Activated CD8-positive, alpha-beta memory T cell treated with anti-CD3 and anti-CD28 coated beads for 4 hours (primary cell): ENCODE measurements at regions not wholly inside any gene's neighbourhood (a gene's known extent, or its start where the extent isn't known, plus 50 kb on each side); places are given as distances from the start of the nearest gene placed in this dataset.
"Not testable (repeated sequence)": the region's sequence is repeated elsewhere in the genome, so short reads cannot be mapped to it uniquely, and the experiment has no call there.

Experiments
- DNase-seq, 2 donors: peaks; one replicate each; pipeline ENCODE4 v3.0.0-alpha.2; 2020; ENCODE audit warnings: low read depth in 2 of 2

DNA sequence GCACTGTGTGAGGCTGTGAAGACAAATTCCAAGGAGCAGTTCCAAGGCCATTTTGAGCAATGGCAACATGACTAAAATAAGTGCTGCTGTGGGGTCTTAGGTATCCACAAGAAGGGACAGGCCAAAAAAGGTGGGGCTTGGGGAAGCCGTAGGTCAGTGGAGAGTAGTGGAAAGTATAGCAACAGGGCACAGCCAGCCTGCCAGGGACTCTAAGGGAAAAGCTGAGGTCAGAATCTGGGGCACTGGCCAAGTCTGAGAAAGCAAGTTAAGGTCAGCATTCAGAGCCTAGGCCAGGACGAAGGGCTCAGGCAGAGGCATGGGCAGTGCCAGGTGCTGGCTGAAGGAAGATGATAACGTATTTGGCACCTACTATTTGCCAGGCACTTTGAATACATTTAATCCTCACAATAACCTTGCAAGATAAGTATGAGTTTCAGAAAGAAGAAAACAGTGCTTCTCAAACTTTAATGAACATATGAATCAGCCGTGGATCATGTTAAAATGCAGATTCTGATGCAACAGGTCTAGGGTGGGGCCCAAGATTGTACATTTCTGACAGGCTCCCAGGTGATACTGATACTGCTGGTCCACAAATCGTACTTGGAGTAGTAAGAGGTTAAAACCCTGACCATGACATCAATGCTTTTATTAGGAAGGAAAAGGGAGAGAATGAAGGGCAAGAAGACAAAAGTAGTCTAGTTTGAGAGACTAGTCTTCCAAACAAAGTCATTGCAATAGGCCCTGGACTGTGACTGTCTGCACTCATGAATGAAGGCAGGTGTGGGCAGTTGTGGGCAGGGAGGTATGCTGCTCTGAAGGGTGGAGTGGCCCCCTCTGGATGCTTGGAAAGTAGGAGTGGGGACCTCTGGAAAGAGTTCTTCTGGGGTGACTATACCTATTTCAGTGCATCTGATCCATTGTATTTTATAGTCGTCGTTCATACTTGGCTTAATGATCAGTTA lies 106.3 kb upstream of the ANKRD28 start:
- DNase-seq: no peak

DNA sequence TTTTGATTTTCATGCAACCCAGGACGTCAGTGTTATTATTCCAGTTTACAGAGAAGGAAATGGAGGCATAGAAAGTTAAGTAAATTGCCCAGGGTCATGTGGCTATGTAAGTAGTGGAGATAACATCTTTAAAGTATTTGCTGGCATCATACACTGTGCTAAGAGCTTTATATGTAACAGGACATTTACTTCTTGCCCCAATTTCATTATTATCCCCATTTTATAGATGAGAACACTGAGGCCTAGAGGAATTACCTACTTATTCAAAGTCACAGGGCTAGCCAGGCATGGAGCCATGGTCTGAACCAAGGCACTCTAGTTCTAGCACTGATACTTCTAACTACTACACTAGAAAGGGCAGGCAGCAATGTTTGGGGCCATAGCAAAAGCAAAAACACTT lies 107.3 kb upstream of the ANKRD28 start:
- no peak for DNase-seq

DNA sequence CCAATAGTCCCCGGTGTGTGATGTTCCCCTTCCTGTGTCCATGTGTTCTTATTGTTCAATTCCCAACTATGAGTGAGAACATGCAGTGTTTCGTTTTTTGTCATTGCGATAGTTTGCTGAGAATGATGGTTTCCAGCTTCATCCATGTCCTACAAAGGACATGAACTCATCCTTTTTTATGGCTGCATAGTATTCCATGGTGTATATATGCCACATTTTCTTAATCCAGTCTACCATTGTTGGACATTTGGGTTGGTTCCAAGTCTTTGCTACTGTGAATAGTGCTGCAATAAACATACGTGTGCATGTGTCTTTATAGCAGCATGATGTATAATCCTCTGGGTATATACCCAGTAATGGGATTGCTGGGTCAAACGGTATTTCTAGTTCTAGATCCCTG lies 109.6 kb upstream of the ANKRD28 start:
- DNase-seq: not testable (repeated sequence)

DNA sequence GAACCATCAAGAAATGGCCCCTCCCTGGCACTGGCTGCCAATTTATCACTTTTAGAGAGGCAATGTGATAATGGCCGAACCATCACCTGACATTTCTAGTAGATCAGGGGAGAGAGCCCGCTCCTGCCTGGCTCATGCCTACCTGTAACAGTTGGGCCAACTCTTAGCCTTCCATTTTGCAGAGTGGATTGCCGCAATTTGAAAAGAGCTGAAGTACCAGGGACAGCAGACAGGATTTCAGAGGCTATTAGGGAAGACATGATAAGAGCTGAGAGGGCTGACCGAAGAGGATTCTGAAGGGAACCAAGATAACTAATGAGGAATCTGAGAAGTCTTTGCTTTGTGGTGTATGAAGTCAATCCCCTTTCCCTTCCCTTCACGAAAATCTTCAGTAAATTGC lies 121.2 kb upstream of the ANKRD28 start:
- DNase-seq: no peak

DNA sequence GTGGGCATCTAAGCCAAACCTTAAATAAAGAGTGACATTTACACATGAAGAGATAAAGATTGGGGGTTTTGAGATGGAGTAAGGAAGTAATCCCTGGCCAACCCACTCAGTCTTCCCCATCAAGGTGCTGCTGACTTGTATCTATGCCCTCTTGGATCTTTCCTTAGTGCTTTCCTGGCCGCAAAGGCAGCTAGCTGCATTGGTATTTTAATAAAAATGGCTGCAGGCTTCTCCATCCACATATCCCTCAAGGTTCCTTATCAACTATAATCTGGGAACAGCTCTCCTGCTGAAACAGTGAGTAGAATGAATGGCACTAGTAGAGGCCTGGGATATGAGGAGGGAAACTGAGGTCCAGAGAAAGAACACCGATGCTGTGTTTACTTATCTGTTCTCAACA lies 122.2 kb upstream of the ANKRD28 start:
- no peak for DNase-seq

DNA sequence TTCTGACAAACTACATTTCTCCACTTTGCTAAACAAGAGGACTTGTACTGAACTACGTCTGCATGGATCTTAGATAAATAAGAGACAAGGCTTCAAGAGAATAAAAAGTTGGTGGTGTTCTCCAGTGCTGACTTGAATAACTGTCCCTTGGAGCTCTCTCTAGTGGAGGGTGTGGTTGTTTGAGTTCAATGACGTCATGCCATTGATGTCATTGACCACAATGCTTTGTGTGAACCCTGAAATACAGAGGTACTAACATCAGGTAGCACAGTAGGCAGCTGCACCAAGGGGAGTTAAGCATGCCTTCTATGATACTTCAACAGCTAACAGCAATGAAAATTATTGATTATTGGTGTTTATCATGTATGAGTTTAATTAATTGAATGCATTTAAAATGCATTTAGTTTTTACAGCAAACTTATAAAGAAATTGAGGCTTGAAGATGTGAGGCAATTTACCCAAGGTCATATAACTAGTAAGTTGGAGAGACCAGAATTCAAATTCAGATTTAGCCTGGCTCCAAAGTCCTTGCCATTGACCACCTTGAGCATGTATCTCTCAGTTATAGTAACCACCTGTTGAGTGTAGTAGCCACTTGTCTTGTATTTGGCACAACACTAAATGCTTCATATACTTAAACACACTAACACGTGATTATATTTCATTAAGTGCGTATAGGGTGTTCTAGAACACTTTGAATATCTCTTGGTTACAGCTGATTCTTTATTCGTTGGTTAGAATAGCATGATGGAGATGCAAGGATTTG lies 126.0 kb upstream of the ANKRD28 start:
- DNase-seq: no peak

DNA sequence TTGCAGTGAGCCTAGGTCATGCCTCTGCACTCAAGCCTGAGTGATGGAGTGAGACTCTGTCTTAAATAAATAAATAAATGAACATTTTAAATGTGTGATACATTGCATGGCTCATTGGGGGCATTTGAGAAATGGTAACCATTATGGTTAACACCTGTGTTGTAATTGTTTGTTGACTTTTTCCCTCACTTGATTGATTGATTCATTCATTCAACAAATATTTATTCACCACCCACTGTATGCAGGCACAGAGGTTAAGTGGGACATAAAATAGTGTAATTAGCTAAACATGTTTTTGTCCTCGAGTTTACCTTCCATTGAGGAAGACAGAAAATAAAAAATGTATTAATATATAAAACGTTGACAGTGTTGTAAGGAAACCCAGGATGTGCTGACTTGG lies 127.1 kb upstream of the ANKRD28 start:
- no peak for DNase-seq

DNA sequence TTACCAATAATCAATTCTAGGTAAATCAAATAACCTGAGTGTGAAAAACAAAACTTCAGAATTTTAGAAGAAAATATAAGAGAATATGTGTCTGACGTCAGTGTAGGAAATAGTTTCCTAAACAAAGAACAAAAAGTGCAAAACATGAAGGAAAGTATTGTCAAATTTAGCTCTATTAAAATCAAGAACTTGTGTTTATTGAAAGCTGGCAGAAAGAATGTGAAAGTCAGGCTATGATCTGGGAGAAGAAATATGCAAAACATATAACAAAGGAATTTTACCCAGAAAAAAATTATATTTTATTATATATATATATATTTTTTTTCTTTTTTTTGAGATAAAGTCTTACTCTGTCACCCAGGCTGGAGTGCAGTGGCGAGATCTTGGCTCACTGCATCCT lies 129.1 kb upstream of the ANKRD28 start:
- no peak for DNase-seq

DNA sequence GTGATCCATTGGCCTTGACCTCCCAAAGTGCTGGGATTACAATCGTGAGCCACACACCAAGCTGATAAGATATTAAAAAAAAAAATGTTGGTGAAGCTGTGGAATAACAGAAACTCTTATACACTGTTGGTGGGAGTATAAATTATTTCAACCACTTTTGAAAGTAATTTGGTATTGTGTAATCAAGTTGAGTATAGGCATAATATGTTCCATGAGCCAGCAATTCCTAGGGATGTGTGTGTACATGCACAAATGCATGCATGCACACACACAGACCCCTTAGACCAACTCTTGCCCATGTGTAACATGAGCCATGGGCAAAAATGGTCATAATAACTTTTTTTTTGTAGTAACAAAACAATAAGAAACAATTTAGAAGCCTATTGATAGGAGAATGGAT lies 130.2 kb upstream of the ANKRD28 start:
- no peak for DNase-seq

DNA sequence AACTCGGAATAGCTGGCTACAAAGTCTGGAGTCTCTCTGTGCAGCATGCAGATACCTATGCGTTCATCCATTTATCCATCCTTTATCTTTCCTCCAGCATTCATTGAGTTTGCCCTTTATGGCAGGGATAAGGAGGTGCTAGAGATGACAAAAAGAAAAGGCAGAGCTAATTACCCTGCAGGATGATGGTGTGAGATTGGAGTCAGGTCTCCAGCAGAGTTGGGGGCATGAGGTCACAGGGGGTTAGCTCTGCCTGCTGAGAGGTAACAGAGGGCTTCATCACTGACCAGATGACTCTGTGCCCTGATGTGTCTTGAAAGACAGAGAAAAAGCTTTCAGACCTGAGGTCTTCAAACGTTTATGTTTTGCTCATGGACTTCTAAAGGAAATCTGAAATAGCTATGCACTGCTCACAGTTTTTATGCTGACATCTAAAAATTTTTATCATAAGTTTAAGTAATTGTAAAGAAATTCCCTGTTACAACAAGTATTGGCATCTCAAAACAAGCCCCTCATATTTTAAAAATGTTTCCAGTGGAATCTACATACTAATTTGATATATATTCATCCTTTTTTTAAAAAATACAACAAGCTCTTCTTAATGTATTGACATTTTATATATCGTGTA lies 132.3 kb upstream of the ANKRD28 start:
- DNase-seq: no peak

DNA sequence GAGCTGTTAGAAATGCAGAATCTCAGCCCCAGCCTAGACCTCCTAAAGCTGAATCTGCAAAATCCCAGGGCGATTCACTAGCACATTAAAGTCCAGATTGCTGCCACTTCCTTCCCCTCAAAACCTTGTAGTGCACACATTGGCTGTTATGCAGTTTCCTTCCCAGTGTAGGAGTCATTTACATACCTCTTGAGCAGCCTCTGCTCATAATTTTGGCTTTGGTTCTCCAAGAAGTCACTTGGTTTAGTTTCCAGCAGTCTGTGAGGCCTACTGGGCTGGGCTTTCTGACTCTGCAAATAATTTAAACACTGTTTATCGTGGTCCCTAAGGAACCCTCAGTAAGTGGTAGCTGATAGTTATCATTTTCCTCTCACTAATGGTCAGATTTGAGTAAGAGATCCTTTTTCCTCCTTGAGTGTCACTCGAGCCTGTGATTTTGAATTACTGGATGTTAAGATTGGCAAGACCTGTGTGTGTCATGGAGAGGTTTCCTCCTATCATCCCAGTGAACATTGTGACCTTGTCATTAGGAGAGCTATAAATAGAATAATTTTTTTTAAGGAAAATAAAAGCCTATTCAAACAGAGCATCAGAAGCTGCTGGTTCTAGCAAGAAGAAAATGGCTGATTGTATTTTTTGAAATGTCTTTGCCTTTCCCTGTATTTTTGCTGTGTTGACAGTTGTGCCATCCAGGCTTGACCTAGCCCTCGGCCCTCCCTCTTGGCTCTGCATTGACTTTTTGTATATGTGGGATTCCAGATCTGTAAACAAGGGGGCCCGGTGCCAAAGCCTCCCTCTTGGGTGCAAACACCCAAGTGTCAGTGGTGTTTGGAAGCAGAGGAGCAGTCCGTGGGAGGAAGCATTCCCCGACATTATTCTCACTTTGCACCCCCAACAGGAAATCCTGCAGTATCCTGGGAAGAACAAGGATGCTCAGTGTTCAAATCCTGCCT lies 134.8 kb upstream of the ANKRD28 start:
- DNase-seq: no peak

DNA sequence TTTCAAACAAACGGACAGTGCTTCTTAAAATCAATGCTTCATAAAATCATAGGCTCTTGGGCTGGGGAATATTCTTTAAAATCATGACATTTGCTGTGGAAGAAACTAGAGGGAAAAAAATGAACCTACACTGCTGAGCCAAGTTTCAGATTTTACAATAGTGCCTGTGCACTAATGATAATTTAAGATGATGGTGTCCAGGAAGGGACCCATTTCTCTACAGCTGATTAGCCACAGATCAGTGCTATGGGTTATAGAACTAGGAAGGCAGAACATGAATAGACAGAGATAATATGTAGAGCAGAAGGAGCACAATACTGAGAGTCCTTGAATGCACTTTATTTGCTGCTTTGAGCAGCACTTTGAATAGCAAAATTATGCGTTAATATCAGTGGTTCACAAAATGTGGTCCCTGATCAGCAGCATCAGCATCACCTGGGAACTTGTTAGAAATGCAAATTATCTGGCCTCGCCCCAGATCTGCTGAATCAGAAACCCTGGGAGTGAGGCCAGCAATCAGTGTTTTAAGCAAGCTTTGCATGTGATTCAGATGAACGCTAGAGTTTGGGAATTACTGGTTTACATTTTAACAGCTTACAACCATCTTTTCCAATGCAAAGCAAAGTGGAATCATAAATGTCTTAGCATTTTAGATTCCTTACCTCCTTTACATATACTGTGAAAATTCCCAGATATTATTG lies 135.8 kb upstream of the ANKRD28 start:
- no peak for DNase-seq

DNA sequence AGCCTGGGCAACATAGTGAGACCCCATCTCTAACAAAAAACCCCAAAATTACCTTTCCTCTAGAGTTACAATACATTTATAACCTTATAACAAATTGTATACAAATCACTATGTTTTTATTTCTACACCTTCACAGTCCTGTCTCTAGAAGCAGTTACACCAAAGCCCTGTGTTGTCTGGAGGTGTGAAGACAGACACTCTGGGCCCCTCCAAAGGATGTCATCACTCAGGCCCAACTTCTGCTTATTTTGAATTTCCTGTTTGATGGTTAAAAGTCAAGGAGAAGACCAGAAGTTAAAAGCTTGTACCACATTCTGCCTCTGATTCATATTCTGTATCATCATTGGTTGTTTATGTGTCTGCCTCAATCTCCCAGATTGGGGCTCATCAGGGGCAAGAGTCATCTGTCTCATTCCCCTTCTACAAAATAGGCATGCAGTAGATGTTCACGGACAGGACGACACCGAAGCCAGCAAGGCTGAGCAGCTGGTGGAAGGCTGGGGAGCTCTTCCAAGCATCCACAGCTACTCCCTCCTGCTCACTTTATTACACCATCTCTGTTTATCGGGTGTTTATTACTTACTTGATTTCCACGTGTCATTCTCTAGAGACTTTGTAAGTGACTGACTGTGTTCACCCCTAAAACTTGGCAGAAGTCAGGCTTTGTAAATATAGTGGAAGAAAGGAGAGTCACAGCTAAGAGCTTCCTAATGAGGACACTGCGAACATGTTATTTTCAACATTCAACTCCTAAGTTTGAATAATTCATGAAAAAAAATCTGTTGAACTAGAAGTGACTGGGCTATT lies 136.8 kb upstream of the ANKRD28 start:
- no peak for DNase-seq

DNA sequence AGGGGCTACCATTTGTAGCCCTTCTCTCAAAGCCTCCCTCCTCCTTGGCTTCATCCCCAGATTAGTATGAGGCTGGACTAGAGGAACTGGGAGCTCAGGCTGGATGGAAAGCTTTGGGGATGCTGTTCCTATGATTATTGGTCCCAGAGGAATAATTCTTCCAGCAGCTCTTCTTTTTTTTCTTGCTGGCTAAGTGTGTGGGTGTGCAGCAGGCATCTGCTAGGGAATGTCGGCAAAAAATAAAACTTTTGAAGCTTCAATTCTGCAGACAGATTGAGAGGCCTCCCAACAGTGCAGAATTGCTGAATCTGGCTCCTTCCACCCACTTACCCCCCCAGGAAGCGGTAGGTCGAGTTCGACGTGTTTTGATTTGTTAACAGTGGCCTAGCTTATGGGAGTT lies 138.5 kb upstream of the ANKRD28 start:
- no peak for DNase-seq

DNA sequence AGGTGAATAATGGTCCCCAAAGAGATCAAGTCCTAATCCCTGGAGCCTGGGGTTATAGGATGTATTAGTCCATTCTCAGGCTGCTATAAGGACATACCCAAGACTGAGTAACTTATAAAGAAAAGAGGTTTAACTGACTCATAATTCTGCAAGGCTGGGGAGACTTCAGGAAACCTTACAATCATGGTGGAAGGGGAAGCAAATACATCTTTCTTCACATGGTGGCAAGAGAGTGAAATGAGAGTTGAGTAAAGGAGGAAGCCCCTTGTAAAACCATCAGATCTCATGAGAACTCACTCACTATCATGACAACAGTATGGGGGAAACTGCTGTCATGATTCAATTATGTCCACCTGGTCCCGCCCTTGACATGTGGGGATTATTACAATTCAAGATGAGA lies 142.9 kb upstream of the ANKRD28 start:
- DNase-seq: no peak

DNA sequence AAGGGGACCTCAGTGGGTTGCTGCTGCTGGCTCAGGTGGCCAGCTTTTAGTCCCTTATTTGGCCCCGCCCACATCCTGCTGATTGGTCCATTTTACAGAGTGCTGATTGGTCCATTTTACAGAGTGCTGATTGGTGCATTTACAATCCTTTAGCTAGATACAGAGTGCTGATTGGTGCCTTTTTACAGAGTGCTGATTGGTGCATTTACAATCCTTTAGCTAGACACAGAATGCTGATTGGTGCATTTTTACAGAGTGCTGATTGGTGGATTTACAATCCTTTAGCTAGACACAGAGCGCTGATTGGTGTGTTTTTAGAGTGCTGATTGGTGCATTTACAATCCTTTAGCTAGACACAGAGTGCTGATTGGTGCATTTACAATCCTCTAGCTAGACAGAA lies 143.7 kb upstream of the ANKRD28 start:
- not testable (repeated sequence) for DNase-seq

DNA sequence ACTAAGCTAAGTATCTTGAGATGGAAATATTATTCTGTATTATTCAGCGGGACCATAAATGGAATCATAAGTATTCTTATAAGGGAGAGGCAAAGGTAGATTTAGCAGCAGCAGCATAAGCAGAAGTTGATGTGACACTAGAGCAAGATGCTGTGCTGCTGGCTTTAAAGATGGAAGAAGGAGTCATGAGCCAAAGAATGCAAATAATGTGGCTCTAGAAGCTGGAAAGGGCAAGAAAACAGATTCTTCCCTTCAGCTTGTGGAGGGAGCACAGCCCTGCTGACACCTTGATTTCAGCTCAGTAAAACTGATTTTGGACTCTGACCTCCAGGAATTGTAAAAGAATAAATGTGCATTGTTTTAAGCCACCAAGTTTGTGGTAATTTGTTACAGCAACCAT lies 144.2 kb upstream of the ANKRD28 start:
- DNase-seq: no peak

DNA sequence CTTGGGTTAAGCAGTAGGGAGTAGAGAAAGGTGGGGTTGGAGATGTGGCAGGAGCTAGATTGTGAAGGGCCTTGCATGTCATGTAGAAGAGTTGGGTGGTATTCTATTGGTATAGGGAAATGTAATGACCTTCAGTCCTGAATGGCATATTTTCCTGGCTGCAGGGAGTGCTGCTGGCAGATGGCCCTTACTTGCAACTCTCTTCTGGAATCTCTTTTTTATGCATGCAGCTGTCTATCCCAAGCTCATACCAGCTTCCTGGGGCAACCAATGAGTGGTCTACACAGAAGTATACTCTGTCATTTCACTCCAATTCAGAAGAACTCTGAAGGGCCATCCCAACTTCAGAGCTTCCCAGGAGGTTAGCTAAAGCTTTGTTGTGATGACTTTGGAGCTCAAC lies 144.7 kb upstream of the ANKRD28 start:
- no peak for DNase-seq

DNA sequence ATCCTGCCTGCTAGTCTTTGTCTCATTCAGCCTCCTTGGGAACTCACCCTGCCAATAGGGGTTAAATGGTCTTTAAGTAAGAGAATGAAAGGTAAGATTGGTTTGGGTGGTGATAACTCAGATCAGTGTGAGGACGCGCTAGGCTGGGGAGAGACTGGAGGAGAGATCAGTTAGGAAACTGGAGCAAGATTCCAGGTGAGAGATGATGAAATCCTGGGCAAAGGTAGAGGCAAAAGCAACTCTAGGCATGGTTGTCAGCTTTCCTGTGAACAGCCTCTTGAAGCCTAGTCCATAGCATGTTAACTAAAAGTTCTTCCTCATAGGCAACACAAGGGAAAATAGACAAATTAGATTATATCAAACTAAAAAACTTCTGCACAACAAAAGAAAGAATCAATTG lies 145.2 kb upstream of the ANKRD28 start:
- no peak for DNase-seq

DNA sequence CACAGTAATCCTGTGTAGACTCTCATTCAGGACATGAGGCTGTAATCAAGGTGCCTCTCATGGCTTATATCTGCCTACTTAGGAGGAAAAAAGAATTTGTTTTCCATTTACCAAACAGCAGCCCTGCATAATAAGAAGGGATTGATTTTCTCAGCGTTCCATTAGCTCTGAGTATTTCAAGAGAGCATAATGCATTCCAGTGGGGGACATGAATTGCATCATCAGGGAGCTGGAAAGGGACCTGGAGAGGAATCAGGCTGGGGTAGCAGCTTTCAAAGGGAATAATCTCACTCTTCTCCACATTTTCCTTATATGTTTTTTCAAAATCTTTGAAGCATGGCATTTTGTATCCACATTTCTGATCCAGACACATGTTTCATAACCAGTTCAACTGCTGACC lies 150.6 kb upstream of the ANKRD28 start:
- DNase-seq: no peak
